GM18873 (cell line): ENCODE measurements at regions not wholly inside any gene's neighbourhood (a gene's known extent, or its start where the extent isn't known, plus 50 kb on each side); places are given as distances from the start of the nearest gene placed in this dataset.

Source experiments
- ATAC-seq: cut with Tn5 transposase; IDR thresholded peaks from one replicate; pipeline ENCODE4 v1.9.1; 2021; ENCODE audit warnings: mild to moderate bottlenecking, moderate library complexity, moderate number of reproducible peaks; ENCODE audit not compliant: unreplicated experiment, low FRiP score

DNA sequence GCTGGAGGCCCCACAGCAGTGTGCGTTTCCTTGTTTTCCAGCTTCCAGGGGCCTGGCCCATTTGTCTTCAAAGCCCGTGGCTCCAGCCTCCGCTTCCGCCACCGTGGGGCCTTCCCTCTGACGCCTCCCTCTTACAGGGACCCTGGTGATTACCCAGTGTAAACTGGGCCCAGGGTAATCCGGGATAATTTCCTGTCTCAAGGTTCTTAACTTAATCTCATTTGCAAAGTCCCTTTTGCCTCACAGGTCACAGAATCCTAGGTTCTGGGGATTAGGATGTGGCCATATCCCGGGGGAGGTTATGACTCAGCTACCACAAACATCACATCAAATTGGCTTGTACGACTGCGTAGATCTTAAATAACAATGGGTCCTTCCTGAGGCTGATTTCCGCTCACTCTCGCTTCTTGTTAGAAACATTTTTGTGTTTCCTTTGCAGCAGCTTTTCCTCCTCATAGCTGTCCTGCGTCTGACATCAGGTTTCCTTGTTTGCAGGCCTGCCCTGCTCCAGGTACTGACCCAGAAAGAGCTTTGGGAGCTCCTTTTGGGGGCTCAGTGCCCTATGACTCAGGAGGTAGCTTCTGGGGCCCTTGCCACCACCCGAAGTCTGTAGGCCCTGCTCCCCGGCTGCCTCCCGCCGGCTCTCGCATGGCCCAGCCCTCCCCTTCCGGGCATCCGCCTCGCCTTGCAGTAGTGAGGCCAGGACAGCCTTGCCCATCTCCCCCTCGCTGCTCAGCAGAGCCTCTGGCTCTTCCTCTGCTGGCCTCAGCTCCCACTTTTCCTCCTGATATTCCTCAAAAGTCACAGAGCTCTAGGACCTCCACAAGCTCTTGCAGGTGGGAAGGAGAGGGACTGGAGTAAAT, 100.5 kb downstream of the ERMARD start:
- ATAC-seq, result no peak

DNA sequence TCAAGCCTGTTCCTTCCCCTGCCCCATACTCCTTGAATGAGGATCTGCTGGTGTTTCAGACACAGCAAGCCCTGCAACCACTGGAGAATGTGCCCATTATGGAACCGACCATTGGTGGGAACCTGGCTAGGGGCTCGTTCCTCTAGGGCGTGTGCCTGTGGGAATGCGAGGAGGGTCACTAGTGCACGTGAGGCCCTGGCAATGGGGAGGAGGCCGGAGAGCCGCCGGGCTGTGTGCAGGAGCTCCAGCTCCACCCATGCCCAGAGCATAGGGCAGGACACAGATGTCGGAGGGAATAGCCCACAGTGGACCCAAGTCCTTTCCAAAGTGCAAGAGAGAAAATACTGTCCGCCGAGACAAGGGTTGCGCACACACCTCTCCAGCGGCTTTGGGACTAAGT, 99.3 kb downstream of the ERMARD start:
- ATAC-seq, result no peak

GRCh38 chr6:169850154-169850553, 98.7 kb downstream of the ERMARD start:
- ATAC-seq, result no peak

DNA sequence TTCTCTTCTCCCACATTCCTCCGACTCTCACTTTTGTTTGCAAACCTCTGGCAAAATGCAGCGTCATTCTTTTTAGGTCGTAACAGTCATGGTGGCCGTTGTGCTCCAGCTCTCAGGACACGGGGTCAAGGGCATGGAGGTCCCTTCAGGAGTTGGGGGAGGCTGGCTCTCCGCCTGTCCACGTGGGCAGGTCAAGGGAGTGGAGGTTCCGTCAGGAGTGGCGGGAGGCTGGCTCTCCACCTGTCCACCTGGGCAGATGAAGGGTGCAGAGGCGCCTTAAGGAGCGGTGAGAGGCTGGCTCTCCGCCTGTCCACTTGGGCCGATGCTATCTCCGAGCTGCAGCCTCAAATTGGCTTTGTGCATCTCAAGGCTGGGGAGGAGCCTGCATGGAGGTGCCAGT, 98.0 kb downstream of the ERMARD start:
- ATAC-seq, result no peak

GRCh38 chr6:169848946-169849345, 97.5 kb downstream of the ERMARD start:
- no peak for ATAC-seq

GRCh38 chr6:169847901-169848311, 96.5 kb downstream of the ERMARD start:
- no peak for ATAC-seq

DNA sequence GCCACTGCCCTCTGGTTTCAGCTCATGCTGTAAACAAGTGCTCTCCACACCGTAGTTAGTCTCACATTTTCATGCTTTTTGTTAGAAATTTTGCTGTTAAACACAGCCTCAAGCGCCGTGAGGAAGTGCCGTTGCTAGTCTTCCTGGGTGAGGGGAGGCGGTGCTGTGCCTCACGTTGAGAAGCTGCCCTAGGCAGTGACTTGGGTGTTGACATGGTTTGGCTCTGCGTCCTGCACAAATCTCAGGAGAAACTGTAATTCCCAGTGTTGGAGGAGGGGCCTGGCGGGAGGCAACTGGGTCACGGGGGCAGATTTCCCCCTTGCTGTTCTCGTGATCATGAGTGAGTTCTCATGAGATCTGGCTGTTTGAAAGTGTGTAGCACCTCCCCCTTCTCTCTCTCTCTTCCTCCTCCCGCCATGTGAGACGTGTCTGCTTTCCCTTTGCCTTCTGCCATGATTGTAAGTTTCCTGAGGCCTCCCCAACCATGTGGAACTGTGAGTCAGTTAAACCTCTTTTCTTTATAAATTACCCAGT, 95.8 kb downstream of the ERMARD start:
- ATAC-seq, result no peak

GRCh38 chr6:169846286-169847056, 95.0 kb downstream of the ERMARD start:
- ATAC-seq, result no peak

GRCh38 chr6:169845426-169846285, 94.2 kb downstream of the ERMARD start:
- ATAC-seq, result no peak

GRCh38 chr6:169844946-169845345, 93.5 kb downstream of the ERMARD start:
- ATAC-seq, result no peak

- no peak for ATAC-seq
Measured at GRCh38 chr6:169843991-169844390, 92.6 kb downstream of the ERMARD start.

DNA sequence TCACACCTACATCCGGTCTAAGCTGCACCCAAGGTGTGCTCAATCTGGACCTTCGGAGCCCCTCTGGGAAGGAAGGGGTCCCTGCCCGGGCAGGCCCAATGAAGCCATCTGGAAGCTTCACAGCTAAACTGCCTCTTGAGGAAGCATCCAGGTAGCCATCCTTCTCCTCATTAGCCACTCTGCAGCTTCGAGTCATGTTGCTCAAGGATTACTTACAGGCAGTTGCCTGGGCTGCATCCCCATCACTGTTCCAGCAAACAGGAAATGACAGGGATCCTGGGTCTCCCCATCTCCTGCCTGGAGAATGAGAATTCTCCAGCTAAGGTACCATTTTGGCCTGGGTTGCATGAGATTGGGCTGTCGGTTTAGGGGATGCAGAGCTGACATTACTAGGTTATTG, 91.7 kb downstream of the ERMARD start:
- ATAC-seq, result no peak

DNA sequence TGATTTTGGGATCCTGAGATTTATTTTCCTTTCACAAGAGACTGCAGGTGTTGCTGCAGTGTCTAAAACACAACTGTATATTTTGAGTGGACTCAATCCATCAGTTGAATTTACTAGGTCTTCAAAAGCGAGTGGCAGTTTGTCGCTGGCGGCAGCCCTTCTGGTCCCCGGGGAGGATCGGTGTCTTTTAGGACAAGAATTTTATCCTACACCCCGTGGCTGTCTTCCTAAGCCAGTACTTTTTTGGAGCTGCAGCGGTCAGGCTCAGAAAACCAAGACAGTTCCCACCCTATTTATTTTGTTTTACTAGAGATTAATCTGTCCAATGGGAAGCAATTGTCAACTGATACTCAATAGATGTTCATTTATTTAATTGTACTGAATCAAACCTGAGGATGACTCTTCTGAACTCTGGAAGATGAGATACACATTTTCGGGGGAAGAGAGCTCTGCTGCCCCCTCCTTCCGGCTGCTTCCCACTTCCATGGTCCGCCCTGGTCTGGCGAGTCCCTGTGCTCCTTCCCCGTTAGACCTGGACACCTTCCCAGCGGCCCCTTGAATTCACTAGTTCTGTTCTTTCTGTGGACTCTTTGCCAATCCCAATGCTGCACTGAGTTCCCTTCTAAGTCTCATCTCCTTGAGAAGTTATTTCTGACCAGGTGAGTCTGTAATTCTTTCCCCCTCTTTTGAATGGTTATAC, 90.6 kb downstream of the ERMARD start:
- no peak for ATAC-seq

DNA sequence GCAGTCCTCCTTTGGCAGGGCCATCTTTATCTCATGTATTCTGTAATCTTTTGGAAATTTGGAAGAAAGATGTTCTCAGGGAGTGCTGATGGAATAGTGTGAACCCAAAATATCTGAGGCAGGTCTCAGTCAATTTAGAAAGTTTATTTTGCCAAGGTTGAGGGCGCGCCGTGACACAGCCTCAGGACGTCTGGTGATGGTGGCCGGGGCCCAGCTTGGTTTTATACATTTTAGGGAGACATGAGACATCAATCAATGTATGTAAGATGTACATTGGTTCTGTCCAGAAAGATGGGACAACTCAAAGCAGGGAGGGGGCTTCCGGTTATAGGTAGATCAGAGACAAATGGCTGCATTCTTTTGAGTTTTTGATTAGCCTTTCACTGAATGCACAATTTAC, 89.8 kb downstream of the ERMARD start:
- ATAC-seq, result no peak

GRCh38 chr6:169839898-169840631, 88.6 kb downstream of the ERMARD start:
- ATAC-seq, result no peak

DNA sequence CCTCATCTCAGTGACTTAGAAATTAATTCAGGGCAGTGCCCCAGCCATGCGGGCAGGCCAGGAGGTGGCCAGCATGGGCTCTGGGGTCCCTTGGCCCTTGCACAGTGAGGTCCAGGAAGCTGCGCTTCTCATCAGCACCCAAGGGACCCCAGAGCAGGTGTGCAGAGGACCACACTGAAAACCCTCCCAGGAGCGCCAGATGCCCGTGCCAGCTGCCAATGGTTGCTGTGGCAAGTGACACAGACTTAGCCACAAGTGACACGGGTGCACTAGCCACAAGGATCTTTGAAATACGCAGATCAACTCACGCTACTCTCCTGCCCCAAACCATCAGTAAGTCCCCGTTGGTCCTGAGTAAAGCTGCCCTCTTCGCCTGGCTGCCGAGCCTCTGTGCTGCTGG, 88.1 kb downstream of the ERMARD start:
- ATAC-seq, result no peak

- no peak for ATAC-seq
Measured at GRCh38 chr6:169839029-169839481, 87.6 kb downstream of the ERMARD start.

- no peak for ATAC-seq
Measured at GRCh38 chr6:169838346-169839028, 87.1 kb downstream of the ERMARD start.
